HG03159 (cell line): ENCODE measurements at regions not wholly inside any gene's neighbourhood (a gene's known extent, or its start where the extent isn't known, plus 50 kb on each side); places are given as distances from the start of the nearest gene placed in this dataset.
"Not testable (repeated sequence)": the region's sequence is repeated elsewhere in the genome, so short reads cannot be mapped to it uniquely, and the experiment has no call there.

ENCODE experiments used
- ATAC-seq: cut with Tn5 transposase; IDR thresholded peaks from one replicate; pipeline ENCODE4 v1.9.1; 2021; ENCODE audit warnings: mild to moderate bottlenecking, moderate library complexity; ENCODE audit not compliant: unreplicated experiment

DNA sequence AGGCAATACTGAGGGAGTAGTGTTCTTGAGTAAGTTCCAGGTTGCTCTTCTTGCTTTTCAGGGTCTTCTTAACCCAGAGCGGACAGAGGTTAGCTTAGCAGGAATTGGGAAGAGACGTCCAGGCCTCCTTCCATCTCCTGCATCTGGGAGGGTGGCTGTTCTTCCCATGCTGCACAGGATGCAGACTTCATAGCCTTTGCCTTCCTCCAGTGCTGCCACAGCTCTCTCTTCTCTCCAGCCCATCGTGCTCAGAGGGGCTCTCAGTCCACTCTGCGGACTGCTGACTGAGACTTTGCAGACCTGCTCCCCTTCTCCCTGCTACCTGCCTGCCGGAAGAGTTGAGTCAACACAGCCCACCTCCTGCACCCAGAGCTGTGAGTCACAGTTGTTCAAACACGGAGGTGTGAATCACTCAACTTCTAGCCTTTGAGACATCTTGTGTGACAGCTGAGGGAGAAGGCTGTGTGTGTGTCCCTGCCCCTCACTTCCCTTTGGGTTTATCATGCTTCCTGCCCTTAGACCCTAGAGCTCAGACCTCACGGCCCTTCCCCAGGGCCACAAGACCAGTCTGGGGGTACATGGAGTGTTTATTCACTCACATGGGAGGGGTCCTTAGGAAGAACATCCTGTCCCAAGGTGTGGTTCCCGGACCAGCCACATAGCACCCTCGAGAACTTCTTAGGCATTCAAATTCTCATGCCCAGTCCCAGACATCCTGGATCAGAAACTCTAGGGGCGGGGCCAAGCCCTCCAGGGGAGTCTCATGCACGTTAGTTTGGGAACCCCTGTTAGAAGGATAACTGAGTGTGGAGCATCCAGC lies 158.3 kb upstream of the CACNA1E start:
- ATAC-seq = no peak

DNA sequence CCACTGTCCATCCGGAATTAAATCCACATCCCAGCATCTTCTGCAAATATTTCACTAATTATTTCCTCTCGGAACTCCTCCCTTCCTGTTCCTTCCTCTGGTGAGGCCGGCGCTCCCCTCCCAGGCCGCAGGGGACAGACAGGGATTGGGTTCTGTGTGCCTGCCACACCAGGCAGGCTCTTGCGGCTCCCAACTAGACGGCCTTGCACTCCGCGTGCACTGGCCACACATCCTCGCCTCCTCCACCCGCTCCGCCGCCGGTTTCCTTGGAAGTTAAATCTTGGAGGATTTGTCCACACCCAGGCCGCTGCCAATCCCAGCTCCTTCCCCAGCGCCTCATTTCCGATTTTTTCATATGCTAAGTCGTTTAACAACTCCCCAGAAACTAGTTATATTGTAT lies 157.6 kb upstream of the CACNA1E start:
- not testable (repeated sequence) for ATAC-seq

DNA sequence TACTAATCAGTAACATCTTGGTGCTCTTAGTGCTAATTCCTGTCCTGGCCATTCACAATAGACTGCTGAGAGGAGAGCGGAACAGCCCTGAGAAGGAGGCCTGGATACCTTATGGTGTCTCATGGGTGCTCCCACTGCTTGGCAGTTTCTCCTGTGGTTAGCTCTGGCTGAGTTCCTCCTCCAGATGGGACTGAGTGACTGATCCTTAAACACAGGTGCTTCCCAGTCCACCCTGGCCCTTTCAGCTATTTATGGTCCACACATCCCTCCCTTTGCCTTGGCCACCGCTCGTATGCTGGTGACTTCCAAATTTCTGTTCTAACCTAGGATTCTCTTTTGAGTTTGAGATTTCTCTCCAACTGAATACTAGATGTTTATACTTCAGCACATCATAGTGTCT lies 157.0 kb upstream of the CACNA1E start:
- ATAC-seq = no peak

DNA sequence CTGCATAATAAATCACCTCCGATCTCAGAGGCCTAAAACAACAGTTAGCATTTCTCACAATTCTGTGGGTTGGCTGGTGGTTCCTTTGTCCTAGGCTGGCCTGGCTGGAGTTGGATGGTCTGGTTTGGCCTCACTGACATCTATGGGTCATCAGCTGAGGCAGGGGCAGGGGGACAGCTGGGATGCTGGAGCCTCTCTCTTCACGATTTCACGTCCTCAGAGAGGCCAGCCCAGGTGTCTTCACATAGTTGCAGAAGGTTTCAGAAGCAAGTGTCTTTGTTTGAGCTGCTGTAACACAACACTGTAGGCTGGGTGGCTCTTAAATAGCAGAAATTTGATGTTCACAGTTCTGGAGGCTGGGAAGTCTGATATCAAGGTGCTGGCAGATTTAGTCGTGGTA lies 155.5 kb upstream of the CACNA1E start:
- ATAC-seq = no peak

DNA sequence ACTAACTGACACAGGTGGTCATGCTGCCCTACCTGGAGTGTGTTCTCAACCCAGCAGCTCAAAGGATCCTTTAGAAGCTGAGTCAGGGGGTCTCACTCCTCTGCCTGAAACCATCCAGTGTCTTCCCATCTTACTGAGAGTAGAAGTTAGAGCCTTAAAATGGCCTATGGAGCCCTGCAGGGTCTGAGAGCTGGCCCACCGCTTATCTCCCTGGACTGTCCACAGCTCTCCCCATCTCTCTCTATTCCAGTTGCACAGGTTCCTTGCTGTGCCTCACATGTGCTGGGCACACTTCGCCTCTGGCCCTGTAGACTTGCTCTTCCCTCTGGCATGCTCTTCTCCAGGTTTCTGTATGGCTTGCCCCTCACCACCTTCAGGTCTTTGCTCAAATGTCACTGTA lies 148.6 kb upstream of the CACNA1E start:
- no peak for ATAC-seq

DNA sequence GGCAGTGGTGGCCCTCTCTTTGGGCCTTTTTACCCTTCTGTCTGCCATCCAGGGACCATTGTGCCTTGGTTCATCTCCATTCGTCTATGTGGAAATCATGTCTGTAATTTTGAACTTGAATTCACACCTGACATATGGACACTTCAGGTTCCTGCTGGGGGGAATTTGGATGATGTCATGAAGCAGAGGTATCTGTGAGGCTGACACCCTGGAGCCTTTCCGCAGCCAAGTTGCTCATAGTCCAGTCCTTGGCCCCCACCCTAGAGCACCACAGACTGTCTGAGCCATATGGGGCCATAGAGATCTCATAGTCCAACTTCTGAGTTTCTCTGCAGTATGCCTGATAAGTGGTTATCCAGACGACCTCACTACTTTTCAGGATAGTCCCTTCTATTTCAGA lies 147.7 kb upstream of the CACNA1E start:
- no peak for ATAC-seq

GRCh38 chr1:181341026-181341632 lies 142.2 kb upstream of the CACNA1E start:
- no peak for ATAC-seq

- ATAC-seq = no peak
Observed at GRCh38 chr1:181344091-181344490, 139.2 kb upstream of the CACNA1E start.

- ATAC-seq = no peak
Observed at GRCh38 chr1:181345146-181345545, 138.2 kb upstream of the CACNA1E start.

DNA sequence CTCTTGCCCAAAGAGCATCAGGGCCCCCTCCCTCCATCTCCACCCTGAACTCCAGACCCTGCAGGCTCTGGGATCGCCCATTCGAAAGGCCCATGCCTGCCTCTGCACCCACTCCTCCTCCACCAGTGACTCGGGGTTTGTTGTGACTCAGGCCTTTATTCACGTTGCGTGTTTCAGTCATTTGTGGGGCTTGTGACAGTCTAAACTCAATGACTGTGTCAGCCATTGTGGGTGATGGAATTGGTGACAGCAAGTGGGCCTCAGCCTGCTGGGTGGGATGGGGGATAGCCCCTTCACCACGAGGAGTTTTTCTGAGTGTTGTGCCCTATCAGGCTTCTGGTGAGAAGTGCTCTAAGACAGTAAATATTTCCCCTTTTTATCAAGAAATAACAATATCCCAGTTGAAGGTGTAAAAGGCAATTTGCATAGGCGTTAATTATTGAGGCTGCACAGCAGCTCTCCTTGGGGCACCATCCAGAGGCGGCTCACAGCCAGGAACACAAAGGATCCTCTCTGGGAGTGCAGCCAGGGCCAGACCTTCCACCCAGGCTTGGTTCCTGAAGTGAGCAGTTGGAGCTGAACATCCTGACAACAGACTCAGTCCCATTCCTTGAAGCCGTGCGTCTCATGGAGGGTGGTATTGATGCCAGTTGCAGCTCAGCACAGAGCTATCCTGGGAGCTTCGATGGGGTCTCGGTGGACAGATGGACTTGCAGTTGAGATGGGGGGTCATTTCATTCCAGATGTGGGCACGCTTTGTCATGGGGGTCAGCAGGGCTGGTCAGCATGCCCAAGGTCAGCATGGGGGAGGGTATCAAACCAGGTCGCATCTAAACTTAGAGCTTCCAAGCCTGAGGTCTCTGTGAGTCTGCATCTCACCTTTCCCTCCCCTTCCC lies 135.6 kb upstream of the CACNA1E start:
- no peak for ATAC-seq

GRCh38 chr1:181349512-181349911 lies 133.8 kb upstream of the CACNA1E start:
- ATAC-seq = no peak

- no peak for ATAC-seq
Observed at GRCh38 chr1:181350131-181350530, 133.2 kb upstream of the CACNA1E start.

DNA sequence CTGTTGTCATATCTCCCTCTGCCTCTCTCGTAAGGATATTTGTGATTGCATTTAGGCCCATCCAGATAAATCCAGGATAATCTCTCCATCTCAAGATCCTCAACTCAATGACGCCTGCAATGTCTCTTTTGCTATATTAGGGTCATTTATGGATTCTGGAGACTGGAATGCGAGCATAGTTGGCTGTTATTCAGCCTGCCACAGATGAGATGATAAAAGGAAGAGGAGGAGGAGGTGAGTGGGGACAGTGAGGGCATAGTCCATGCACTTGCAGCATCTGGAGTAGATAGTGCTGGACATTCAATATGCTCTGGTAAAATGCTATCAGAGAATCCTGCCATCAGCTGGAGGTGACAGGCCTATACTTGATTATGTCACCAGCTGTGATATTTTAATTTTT lies 131.6 kb upstream of the CACNA1E start:
- ATAC-seq = no peak

- no peak for ATAC-seq
Observed at GRCh38 chr1:181352695-181353094, 130.6 kb upstream of the CACNA1E start.

DNA sequence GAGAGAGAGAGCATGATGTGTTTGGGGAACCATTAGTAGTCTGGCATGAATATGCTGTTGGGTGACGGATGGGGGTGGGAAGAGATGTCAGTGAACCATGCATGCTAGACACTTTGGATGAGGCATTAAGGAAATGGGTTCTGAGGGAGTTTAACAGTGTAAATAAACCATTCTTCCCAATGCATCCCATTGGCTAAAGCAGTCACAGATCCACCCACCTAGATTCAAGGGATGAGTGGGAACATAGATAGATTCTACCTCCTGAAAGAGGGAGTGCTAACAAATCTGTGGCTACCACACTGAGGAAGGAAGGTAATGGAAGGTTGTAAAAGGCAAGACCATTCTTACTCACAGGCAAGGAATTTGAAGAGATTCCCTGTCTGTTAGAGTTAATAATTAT lies 129.8 kb upstream of the CACNA1E start:
- no peak for ATAC-seq

DNA sequence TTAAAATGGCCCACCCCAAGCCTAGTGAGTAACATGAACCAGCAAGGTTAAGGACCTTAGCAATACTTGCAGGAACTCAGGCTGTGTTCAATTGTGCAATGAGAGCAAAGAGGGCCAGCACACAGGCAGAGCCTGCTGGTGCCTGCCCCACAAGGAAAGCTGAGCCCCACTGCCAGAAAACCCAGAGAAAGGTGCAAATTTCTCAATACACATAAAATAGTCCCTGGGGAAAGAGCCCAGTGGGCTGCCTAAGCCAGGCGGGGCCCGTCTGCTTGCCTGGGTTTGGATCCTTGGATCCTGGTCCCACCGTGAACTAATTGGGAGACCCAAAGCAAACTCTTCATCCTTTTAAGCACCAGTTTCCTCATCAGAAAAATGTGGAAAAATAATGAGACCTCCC lies 128.5 kb upstream of the CACNA1E start:
- no peak for ATAC-seq

GRCh38 chr1:181356505-181357340 lies 126.6 kb upstream of the CACNA1E start:
- ATAC-seq = no peak

GRCh38 chr1:181359012-181359411 lies 124.3 kb upstream of the CACNA1E start:
- ATAC-seq = no peak

DNA sequence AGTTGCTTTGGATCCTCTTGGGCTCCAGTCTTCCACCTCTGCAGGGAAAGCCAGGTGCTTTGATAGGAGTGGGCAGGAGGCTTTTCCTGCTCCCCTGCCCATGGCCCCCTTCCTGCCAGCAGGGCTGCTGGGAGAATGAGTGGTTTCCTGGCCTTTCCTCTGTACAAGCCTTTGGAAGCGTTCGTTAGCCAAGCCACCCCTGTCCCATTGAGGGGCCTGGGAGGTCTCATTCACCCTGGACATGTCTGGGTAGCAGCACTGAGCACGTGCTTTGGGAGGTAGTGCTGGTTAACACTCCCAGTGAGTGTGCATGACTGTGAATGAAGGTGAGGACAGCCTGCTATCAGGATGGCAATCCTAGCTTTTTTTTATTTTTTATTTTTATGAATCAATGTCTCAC lies 118.5 kb upstream of the CACNA1E start:
- ATAC-seq = no peak

GRCh38 chr1:181366910-181367309 lies 116.4 kb upstream of the CACNA1E start:
- no peak for ATAC-seq

GRCh38 chr1:181369416-181369815 lies 113.9 kb upstream of the CACNA1E start:
- no peak for ATAC-seq
